Upper lobe of left lung (tissue), 6 donors: ENCODE measurements at regions not wholly inside any gene's neighbourhood (a gene's known extent, or its start where the extent isn't known, plus 50 kb on each side); places are given as distances from the start of the nearest gene placed in this dataset.

Experiments
- ATAC-seq, 2 donors: fragments of 200-7000 bp; cut with Tn5 transposase; one replicate each; pipeline ENCODE4 v1.9.1; 2022; ENCODE audit warnings: mild to moderate bottlenecking in 2 of 2, moderate library complexity in 2 of 2; ENCODE audit not compliant: low FRiP score in 2 of 2
- DNase-seq, 2 donors: peaks; one replicate each; pipeline ENCODE4 v3.0.0-alpha.2; 2019 to 2020
- H3K27ac ChIP-seq, 4 donors: fragments of 200-600 bp; sonication (generic); one replicate each; pipeline ENCODE4 v1.5.1; 2016 to 2019
- H3K27me3 ChIP-seq, 4 donors: fragments of 200-600 bp; sonication (generic); one replicate each; pipeline ENCODE4 v1.5.1; 2017 to 2019
- H3K36me3 ChIP-seq, 4 donors: fragments of 200-600 bp; sonication (generic); one replicate each; pipeline ENCODE4 v1.5.1; 2016 to 2019
- H3K4me1 ChIP-seq, 4 donors: fragments of 200-600 bp; sonication (generic); one replicate each; pipeline ENCODE4 v1.5.1; 2018 to 2019
- H3K4me3 ChIP-seq, 4 donors: fragments of 200-600 bp; sonication (generic); one replicate each; pipeline ENCODE4 v1.5.1; 2017 to 2019; ENCODE audit warnings: mild to moderate bottlenecking in 2 of 4, moderate library complexity in 1 of 4
- H3K9me3 ChIP-seq, 4 donors: fragments of 200-600 bp; sonication (generic); one replicate each; pipeline ENCODE4 v1.5.1; 2018 to 2019
- CTCF ChIP-seq, 6 experiments: fragments of 450-650 bp in 4 of 6; fragments of 200-600 bp in 2 of 6; sonication (generic) in 2 of 6; IDR thresholded peaks; one replicate each; pipeline ENCODE4 v1.5.1; 2016 to 2019; ENCODE audit warnings: antibody characterized with exemption in 6 of 6
- EP300 ChIP-seq, 4 donors: sonication (generic); formaldehyde crosslinking; IDR thresholded peaks; one replicate each; pipeline ENCODE4 v1.5.1; 2017; ENCODE audit warnings: antibody characterized with exemption in 4 of 4, control low read depth in 2 of 4
- POLR2A ChIP-seq, 4 donors: fragments of 450-650 bp; IDR thresholded peaks; one replicate each; pipeline ENCODE4 v1.5.1; 2016 to 2017; ENCODE audit warnings: antibody characterized with exemption in 4 of 4, mild to moderate bottlenecking in 2 of 4
- POLR2AphosphoS5 ChIP-seq, 2 donors: sonication (generic); formaldehyde crosslinking; IDR thresholded peaks; one replicate each; pipeline ENCODE4 v1.5.1; 2017; ENCODE audit warnings: antibody characterized with exemption in 2 of 2
- WGBS, 2 donors: methylation state at CpG; one replicate each; pipeline ENCODE4 v1.1.5; 2017 to 2018; 5-methylcytosine and 5-hydroxymethylcytosine counted together
- donor health status: DM: no; HTN: no; CAD: no; lungs with moderate emphysema.
- donor health status: DM: no; HTN: yes; CAD: no; lungs with severe emphysema.

- no peak overlapping the region for H3K4me3 ChIP-seq
- DNase-seq (no peak), ATAC-seq (no peak)
- peaks cover 0 to 17% (median 10%) of the 10 kb centered on the region in 4 donors for H3K9me3 ChIP-seq
- H3K36me3 ChIP-seq: no peaks in the 10 kb centered on the region
- TF ChIP-seq EP300 (IDR thresholded peaks at IDR 0.05) (no peak), POLR2A (IDR thresholded peaks at IDR 0.05) (no peak), POLR2AphosphoS5 (IDR thresholded peaks at IDR 0.05) (no peak), CTCF (IDR thresholded peaks at IDR 0.05) (no peak)
- peaks cover 0 to 3% (median 0%) of the 10 kb centered on the region in 4 donors for H3K4me1 ChIP-seq
- H3K27me3 ChIP-seq: no peaks in the 10 kb centered on the region
- 83 to 97% methylated on average over 2 of the region's 2 CpGs for WGBS, 2 donors
- H3K27ac ChIP-seq: no peak overlapping the region
Measured at GRCh38 chr20:47427067-47427466, 70.6 kb upstream of the ZMYND8 start.

GRCh38 chr20:47427746-47428145, 71.2 kb upstream of the ZMYND8 start:
- Histone ChIP-seq H3K27me3 (no peaks in the 10 kb centered on the region), H3K4me3 (no peak overlapping the region), H3K36me3 (no peaks in the 10 kb centered on the region), H3K9me3 (peaks cover 0 to 17% (median 10%) of the 10 kb centered on the region in 4 donors), H3K27ac (no peak overlapping the region), H3K4me1 (peaks cover 0 to 4% (median 1%) of the 10 kb centered on the region in 4 donors)
- ATAC-seq: no peak
- TF ChIP-seq EP300 (IDR thresholded peaks at IDR 0.05) (no peak), POLR2AphosphoS5 (IDR thresholded peaks at IDR 0.05) (no peak), POLR2A (IDR thresholded peaks at IDR 0.05) (no peak), CTCF (IDR thresholded peaks at IDR 0.05) (no peak)
- 83 to 87% methylated on average over 4 of the region's 4 CpGs for WGBS, 2 donors
- DNase-seq: no peak

- peaks cover 0 to 17% (median 10%) of the 10 kb centered on the region in 4 donors for H3K9me3 ChIP-seq
- no peaks in the 10 kb centered on the region for H3K27me3 ChIP-seq
- no peak overlapping the region for H3K4me3 ChIP-seq
- 55 to 87% methylated on average over 3 of the region's 3 CpGs for WGBS, 2 donors
- no peak for TF ChIP-seq POLR2AphosphoS5 (IDR thresholded peaks at IDR 0.05)
- no peak for TF ChIP-seq CTCF (IDR thresholded peaks at IDR 0.05)
- no peak for TF ChIP-seq EP300 (IDR thresholded peaks at IDR 0.05)
- no peak for TF ChIP-seq POLR2A (IDR thresholded peaks at IDR 0.05)
- ATAC-seq (no peak), DNase-seq (no peak)
- no peaks in the 10 kb centered on the region for H3K36me3 ChIP-seq
- no peak overlapping the region for H3K27ac ChIP-seq
- H3K4me1 ChIP-seq: peaks cover 0 to 4% (median 1%) of the 10 kb centered on the region in 4 donors
Measured at GRCh38 chr20:47428164-47428563, 71.7 kb upstream of the ZMYND8 start.

- no peak for ATAC-seq
- H3K27me3 ChIP-seq: no peaks in the 10 kb centered on the region
- no peak for TF ChIP-seq POLR2AphosphoS5 (IDR thresholded peaks at IDR 0.05)
- H3K36me3 ChIP-seq: no peaks in the 10 kb centered on the region
- 97 to 98% methylated on average over 4 of the region's 4 CpGs for WGBS, 2 donors
- H3K27ac ChIP-seq: no peak overlapping the region
- H3K9me3 ChIP-seq: peaks cover 0 to 17% (median 10%) of the 10 kb centered on the region in 4 donors
- peak in 1 of 2 donors; percentile 43 for DNase-seq
- H3K4me3 ChIP-seq: no peak overlapping the region
- H3K4me1 ChIP-seq: peaks cover 0 to 6% (median 3%) of the 10 kb centered on the region in 4 donors
Measured at GRCh38 chr20:47428851-47429336, 72.4 kb upstream of the ZMYND8 start.

GRCh38 chr20:47429409-47429808, 72.3 kb upstream of the NCOA3 start:
- WGBS, 2 donors: 92 to 100% methylated on average over 3 of the region's 3 CpGs
- H3K36me3 ChIP-seq: no peaks in the 10 kb centered on the region
- DNase-seq (no peak), ATAC-seq (no peak)
- no peak overlapping the region for H3K27ac ChIP-seq
- H3K4me3 ChIP-seq: no peak overlapping the region
- H3K4me1 ChIP-seq: peaks cover 0 to 6% (median 4%) of the 10 kb centered on the region in 4 donors
- peaks cover 0 to 17% (median 10%) of the 10 kb centered on the region in 4 donors for H3K9me3 ChIP-seq
- no peak for TF ChIP-seq CTCF (IDR thresholded peaks at IDR 0.05)
- no peak for TF ChIP-seq POLR2A (IDR thresholded peaks at IDR 0.05)
- TF ChIP-seq EP300 (IDR thresholded peaks at IDR 0.05): no peak
- TF ChIP-seq POLR2AphosphoS5 (IDR thresholded peaks at IDR 0.05): no peak
- H3K27me3 ChIP-seq: no peaks in the 10 kb centered on the region
